Heart right ventricle (tissue), 16 donors: ENCODE measurements at regions not wholly inside any gene's neighbourhood (a gene's known extent, or its start where the extent isn't known, plus 50 kb on each side); places are given as distances from the start of the nearest gene placed in this dataset.

ENCODE experiments used
- ATAC-seq, 8 donors: fragments of 200-7000 bp; cut with Tn5 transposase; one replicate each; pipeline ENCODE4 v1.9.1; 2020; ENCODE audit warnings: mild to moderate bottlenecking in 8 of 8, moderate library complexity in 8 of 8, moderate number of reproducible peaks in 1 of 8
- DNase-seq, 2 donors: peaks; one replicate each; pipeline ENCODE4 v3.0.0-alpha.2; 2020
- H3K27ac ChIP-seq, 10 donors: fragments of 200-600 bp; sonication (generic) in 2 of 10; one replicate each; pipeline versions ENCODE4 v1.5.0 to v1.8.0; 2020 to 2022; ENCODE audit warnings: mild to moderate bottlenecking in 3 of 10
- H3K27me3 ChIP-seq, 7 donors: fragments of 200-600 bp; one replicate each; pipeline ENCODE4 v1.8.0; 2021 to 2022; ENCODE audit warnings: mild to moderate bottlenecking in 2 of 7
- H3K36me3 ChIP-seq, 9 donors: fragments of 200-600 bp; sonication (generic) in 1 of 9; one replicate each; pipeline versions ENCODE4 v1.5.0 to v1.8.0; 2020 to 2022; ENCODE audit warnings: mild to moderate bottlenecking in 2 of 9
- H3K4me1 ChIP-seq, 9 donors: fragments of 200-600 bp; sonication (generic) in 1 of 9; one replicate each; pipeline versions ENCODE4 v1.5.0 to v1.8.0; 2020 to 2022; ENCODE audit warnings: mild to moderate bottlenecking in 4 of 9
- H3K4me3 ChIP-seq, 10 donors: fragments of 200-600 bp; sonication (generic) in 2 of 10; one replicate each; pipeline versions ENCODE4 v1.5.0 to v1.8.0; 2020 to 2022; ENCODE audit warnings: mild to moderate bottlenecking in 7 of 10, moderate library complexity in 2 of 10
- H3K9me3 ChIP-seq, 11 donors: fragments of 200-600 bp in 10 of 11; sonication (generic) in 2 of 11; one replicate each; pipeline versions ENCODE4 v1.5.0 to v1.8.0; 2013 to 2022; ENCODE audit warnings: mild to moderate bottlenecking in 2 of 11, control low read depth in 1 of 11, moderate library complexity in 1 of 11
- WGBS, 2 donors: extraction: QIAGEN DNeasy Blood & Tissue Kit; methylation state at CpG; one replicate each; pipeline ENCODE4 v1.1.7; 2013; ENCODE audit warnings: inconsistent platforms in 1 of 2; 5-methylcytosine and 5-hydroxymethylcytosine counted together
- intact Hi-C, 10 donors: fragments of 100-400 bp; cut with DNase I; formaldehyde crosslinking; loops; one replicate each; pipeline versions ENCODE4 v1.11.1 to v1.14.2; 2022
- TF ChIP-seq, protein P1 (sequence below), 9 donors: fragments of 200-600 bp; sonication (generic) in 2 of 9; IDR thresholded peaks; one replicate each; pipeline versions ENCODE4 v1.5.0 to v1.8.0; 2021 to 2022; ENCODE audit warnings: antibody characterized with exemption in 9 of 9, mild to moderate bottlenecking in 5 of 9, moderate library complexity in 1 of 9
- donor health status: Arrhythmogenic right ventricular cardiomyopathy.
- donor health status: ischemic (EF 13 %, LVEDD 7.1; RV severe dilation, severe dysfunction).
- donor health status: healthy with polysubstance abuse.
- donor health status: DM: no; HTN: yes; CAD: no.
- donor health status: DM: no; HTN: no; CAD: no.
- donor health status: ischemic (EF 25% LVEDD 6.9; RV normal size, moderate dysfunction).
- donor health status: ischemic (EF 25% LVEDD 5.7; RV mildly dilated, moderate dysfunction).
- donor health status: healthy.
- donor health status: DM: yes; HTN: yes; CAD: no.
- donor health status: Ischemic cardiomyopathy.
- donor health status: ischemic (EF 35%, LVEDD 5.7; RV mildly dilated, moderate dysfunction).
- donor health status: nonischemic (EF 11% LVEDD 7.7; RV severe dilation, severe dysfunction).
- donor health status: DM: yes; HTN: yes; CAD: no.
- donor health status: PGD.
- donor health status: ischemic (EF 29% LVEDD 5.4; RV normal size, mild dysfunction).
- donor health status: nonischemic (EF 23%, LVEDD 6.1; RV moderate dilation, normal function).

DNA sequence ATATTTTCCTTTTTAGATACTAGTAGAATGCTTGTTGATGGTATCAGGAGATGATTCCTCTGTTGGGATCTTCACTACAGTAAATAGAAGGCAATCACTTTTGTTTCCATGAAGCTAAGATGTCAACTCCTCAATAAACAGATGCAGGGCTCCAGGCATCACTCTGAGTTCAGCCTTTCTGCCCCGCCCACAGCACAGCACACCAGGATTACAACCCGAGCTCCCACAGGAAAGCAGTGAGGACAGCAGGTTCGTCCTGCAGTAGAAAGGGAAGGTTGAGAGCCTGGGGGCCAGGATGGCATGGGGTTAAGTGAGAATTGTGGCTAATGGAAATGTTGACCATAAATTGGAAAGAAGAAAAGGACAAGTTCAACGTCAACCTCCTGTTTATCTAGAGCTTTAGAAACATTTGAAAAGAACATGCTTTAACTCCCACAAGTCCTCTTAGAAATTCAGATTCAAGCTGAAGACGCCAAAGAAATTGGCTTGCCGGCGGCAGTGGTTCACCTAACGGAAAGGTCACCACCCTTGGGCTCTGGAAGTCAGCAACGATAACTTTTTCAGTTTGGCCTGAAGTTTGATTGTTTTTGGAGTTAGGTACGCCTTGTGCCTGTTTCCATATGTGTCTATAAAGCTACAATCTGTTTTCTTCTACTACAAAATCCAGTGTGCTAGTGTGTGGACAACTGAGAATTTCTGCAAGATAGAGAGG is 144.4 kb upstream of the PDE10A start:
- Histone ChIP-seq H3K4me1 (peaks cover 0 to 21% (median 0%) of the 10 kb centered on the region in 9 donors), H3K4me3 (no peak overlapping the region), H3K36me3 (no peaks in the 10 kb centered on the region), H3K27ac (peak overlapping the region in 4 of 10 donors; percentile 9 to 52 (median 46)), H3K9me3 (peaks cover 0 to 22% (median 0%) of the 10 kb centered on the region in 11 donors), H3K27me3 (peaks cover 0 to 17% (median 4%) of the 10 kb centered on the region in 7 donors)
- TF ChIP-seq, protein P1, sequence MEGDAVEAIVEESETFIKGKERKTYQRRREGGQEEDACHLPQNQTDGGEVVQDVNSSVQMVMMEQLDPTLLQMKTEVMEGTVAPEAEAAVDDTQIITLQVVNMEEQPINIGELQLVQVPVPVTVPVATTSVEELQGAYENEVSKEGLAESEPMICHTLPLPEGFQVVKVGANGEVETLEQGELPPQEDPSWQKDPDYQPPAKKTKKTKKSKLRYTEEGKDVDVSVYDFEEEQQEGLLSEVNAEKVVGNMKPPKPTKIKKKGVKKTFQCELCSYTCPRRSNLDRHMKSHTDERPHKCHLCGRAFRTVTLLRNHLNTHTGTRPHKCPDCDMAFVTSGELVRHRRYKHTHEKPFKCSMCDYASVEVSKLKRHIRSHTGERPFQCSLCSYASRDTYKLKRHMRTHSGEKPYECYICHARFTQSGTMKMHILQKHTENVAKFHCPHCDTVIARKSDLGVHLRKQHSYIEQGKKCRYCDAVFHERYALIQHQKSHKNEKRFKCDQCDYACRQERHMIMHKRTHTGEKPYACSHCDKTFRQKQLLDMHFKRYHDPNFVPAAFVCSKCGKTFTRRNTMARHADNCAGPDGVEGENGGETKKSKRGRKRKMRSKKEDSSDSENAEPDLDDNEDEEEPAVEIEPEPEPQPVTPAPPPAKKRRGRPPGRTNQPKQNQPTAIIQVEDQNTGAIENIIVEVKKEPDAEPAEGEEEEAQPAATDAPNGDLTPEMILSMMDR (IDR thresholded peaks at IDR 0.05) = no peak
- WGBS, 2 donors = 63 to 66% methylated on average over 10 of the region's 10 CpGs
- ATAC-seq = peak in 5 of 8 donors; percentile 11 to 68 (median 39)
- intact Hi-C loops = no loop called here
- no peak for DNase-seq

DNA sequence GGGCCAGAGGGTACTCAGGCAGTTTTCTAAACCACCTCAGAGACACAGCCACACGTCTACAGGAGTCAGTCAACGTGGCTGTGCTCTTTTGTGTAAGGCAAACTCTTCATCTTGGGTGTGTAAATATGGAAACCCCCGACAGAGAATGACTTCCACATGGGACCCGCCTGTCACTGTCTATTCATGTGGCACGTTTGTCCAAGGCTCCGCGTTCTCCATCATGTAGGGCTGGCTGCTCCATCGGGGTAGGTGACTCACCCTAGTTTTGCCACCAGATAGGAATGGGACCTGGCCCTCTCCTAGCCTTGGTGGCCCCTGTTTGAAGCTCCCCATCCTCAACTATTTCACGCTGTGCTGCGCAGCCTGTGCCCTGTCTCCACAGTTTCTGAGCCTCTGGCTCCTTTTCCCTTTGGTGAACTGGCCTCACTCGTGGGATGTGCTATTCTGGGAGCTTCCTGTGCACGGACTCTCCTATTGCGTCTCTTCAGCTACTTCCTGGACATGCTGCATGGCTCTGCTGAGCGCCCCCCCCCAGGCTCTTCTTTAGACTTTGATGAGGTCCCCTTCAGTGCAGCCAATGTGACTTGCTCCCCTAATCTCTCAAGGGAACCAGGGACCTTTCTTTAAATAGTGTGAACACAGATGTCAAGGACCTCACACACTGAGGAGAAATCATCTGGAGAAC is 143.2 kb upstream of the PDE10A start:
- H3K9me3 ChIP-seq = peaks cover 0 to 21% (median 0%) of the 10 kb centered on the region in 11 donors
- H3K27me3 ChIP-seq = peaks cover 0 to 17% (median 4%) of the 10 kb centered on the region in 7 donors
- ATAC-seq = peak in 3 of 8 donors; percentile 10 to 63 (median 56)
- H3K36me3 ChIP-seq = no peaks in the 10 kb centered on the region
- peaks cover 0 to 21% (median 0%) of the 10 kb centered on the region in 9 donors for H3K4me1 ChIP-seq
- TF ChIP-seq, protein P1 (IDR thresholded peaks at IDR 0.05) = no peak
- WGBS, 2 donors = 78 to 82% methylated on average over 14 of the region's 14 CpGs
- DNase-seq = peak in 1 of 2 donors; percentile 30
- H3K4me3 ChIP-seq = no peak overlapping the region
- peak overlapping the region in 4 of 10 donors; percentile 37 to 52 (median 44) for H3K27ac ChIP-seq
- intact Hi-C loops = no loop called here

DNA sequence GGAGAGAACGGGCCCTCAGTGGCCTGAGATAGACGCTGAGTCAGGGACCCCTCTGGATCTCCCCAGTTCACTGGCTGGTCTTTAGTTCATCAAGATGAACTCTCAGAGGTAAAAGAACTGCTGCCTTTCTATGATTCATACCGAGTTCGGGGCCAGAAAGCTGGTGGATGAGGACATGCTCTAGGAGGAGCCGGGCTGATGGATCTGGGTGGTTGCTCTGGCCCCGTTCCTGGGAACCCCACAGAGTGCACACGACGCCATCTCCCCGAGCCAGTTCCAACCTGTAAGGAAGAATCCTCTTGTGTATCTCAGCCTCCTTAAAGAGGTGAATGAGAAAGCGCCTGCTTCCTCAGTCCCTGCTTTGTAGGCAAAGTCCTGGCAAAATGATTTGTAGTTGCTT is 142.6 kb upstream of the PDE10A start:
- Histone ChIP-seq H3K4me1 (peaks cover 0 to 22% (median 2%) of the 10 kb centered on the region in 9 donors), H3K9me3 (peaks cover 0 to 15% (median 0%) of the 10 kb centered on the region in 11 donors), H3K4me3 (no peak overlapping the region), H3K27me3 (peaks cover 0 to 17% (median 4%) of the 10 kb centered on the region in 7 donors), H3K36me3 (no peaks in the 10 kb centered on the region), H3K27ac (peak overlapping the region in 2 of 10 donors; percentile 37 to 52)
- ATAC-seq = peak in 1 of 8 donors; percentile 33
- TF ChIP-seq, protein P1 (IDR thresholded peaks at IDR 0.05) = no peak
- intact Hi-C loops = no loop called here
- no peak for DNase-seq
- 85 to 91% methylated on average over 10 of the region's 10 CpGs for WGBS, 2 donors

DNA sequence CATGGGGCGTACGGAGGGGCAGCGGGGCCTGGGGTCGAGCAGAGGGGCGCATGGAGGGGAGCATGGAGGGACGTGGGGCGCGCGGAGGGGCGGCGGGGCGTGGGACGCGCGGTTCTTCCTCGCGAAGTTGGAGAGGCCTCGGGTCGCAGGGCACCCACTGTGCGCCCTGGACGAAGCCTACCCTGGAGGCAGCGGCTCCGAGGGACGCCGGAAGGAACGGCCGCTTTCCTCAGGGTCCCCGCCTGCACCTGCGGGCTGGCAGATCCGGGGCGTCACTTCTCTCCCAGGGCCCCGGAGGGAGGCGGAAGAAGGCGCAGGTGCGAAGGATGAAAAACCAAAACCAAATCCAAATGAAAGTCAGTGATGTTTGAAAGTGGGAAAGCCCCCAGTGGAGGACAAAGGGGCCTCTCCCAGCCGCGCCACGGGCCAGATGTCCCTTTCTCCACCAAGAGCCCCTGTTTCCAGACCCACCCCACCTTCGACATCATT is 142.1 kb upstream of the PDE10A start:
- DNase-seq (no peak), ATAC-seq (peak in 1 of 8 donors; percentile 52)
- peak overlapping the region in 1 of 10 donors; percentile 42 for H3K27ac ChIP-seq
- H3K4me3 ChIP-seq = peak overlapping the region; percentile 10 to 59 (median 46)
- peaks cover 0 to 17% (median 4%) of the 10 kb centered on the region in 7 donors for H3K27me3 ChIP-seq
- intact Hi-C loops = no loop called here
- H3K9me3 ChIP-seq = peaks cover 0 to 11% (median 0%) of the 10 kb centered on the region in 11 donors
- TF ChIP-seq, protein P1 (IDR thresholded peaks at IDR 0.05) = no peak
- WGBS, 2 donors = 18 to 23% methylated on average over 38 to 39 of the region's 39 CpGs
- H3K4me1 ChIP-seq = peaks cover 2 to 27% (median 7%) of the 10 kb centered on the region in 9 donors
- H3K36me3 ChIP-seq = no peaks in the 10 kb centered on the region
